Uterus (tissue), 3 donors: ENCODE measurements at regions not wholly inside any gene's neighbourhood (a gene's known extent, or its start where the extent isn't known, plus 50 kb on each side); places are given as distances from the start of the nearest gene placed in this dataset.

ENCODE experiments used
- DNase-seq, 2 donors: peaks; one replicate each; pipeline ENCODE4 v3.0.0-alpha.2; 2019 to 2020
- H3K27ac ChIP-seq, 2 donors: fragments of 200-600 bp; sonication (generic); 1 replicate in 1 of 2; 2 replicates in 1 of 2; pipeline ENCODE4 v1.5.1; 2016 to 2018
- H3K27me3 ChIP-seq, 2 donors: fragments of 200-600 bp; sonication (generic); one replicate each; pipeline ENCODE4 v1.5.1; 2018 to 2019; ENCODE audit warnings: control low read depth in 1 of 2
- H3K36me3 ChIP-seq, 2 donors: fragments of 200-600 bp; sonication (generic); one replicate each; pipeline ENCODE4 v1.5.1; 2019; ENCODE audit warnings: control low read depth in 1 of 2
- H3K4me1 ChIP-seq, 2 donors: fragments of 200-600 bp; sonication (generic); one replicate each; pipeline ENCODE4 v1.5.1; 2018 to 2019; ENCODE audit warnings: control low read depth in 1 of 2
- H3K4me3 ChIP-seq, 2 donors: fragments of 200-600 bp; sonication (generic); 1 replicate in 1 of 2; 2 replicates in 1 of 2; pipeline ENCODE4 v1.5.1; 2018 to 2019; ENCODE audit warnings: mild to moderate bottlenecking in 1 of 2
- H3K9me3 ChIP-seq, 2 donors: fragments of 200-600 bp; sonication (generic); one replicate each; pipeline ENCODE4 v1.5.1; 2019; ENCODE audit warnings: control low read depth in 1 of 2
- CTCF ChIP-seq, 4 experiments: fragments of 200-600 bp in 2 of 4; fragments of 450-650 bp in 2 of 4; sonication (generic) in 2 of 4; IDR thresholded peaks; one replicate each; pipeline ENCODE4 v1.5.1; 2016 to 2019; ENCODE audit warnings: antibody characterized with exemption in 4 of 4, mild to moderate bottlenecking in 2 of 4, moderate library complexity in 1 of 4
- POLR2A ChIP-seq, 2 donors: fragments of 450-650 bp; IDR thresholded peaks; one replicate each; pipeline ENCODE4 v1.6.1; 2016; ENCODE audit warnings: antibody characterized with exemption in 2 of 2, mild to moderate bottlenecking in 1 of 2, moderate library complexity in 1 of 2
- intact Hi-C: fragments of 100-400 bp; cut with DNase I; formaldehyde crosslinking; loops from one replicate; pipeline ENCODE4 v1.15.1; 2023; ENCODE audit warnings: low total_unique reads
- donor health status: DM: yes; HTN: yes; CAD: no.

- H3K4me1 ChIP-seq = peaks cover 0 to 5% of the 10 kb centered on the region in 2 donors
- H3K4me3 ChIP-seq = no peak overlapping the region
These were observed 118.2 kb upstream of the ADGRL2 start for GRCh38 chr1:81682490-81682889.

GRCh38 chr1:81681601-81682266 is 119.0 kb upstream of the ADGRL2 start:
- H3K4me3 ChIP-seq = no peak overlapping the region
- intact Hi-C loops = no loop called here
- no peak for TF ChIP-seq CTCF (IDR thresholded peaks at IDR 0.05)
- TF ChIP-seq POLR2A (IDR thresholded peaks at IDR 0.05) = no peak
- no peaks in the 10 kb centered on the region for H3K27me3 ChIP-seq
- H3K4me1 ChIP-seq = peaks cover 0 to 5% of the 10 kb centered on the region in 2 donors
- no peaks in the 10 kb centered on the region for H3K36me3 ChIP-seq
- no peak for DNase-seq
- H3K9me3 ChIP-seq = no peaks in the 10 kb centered on the region
- H3K27ac ChIP-seq = no peak overlapping the region

More at GRCh38 chr1:81682490-81682889, 118.2 kb upstream of the ADGRL2 start:
- no peaks in the 10 kb centered on the region for H3K36me3 ChIP-seq
- H3K9me3 ChIP-seq = no peaks in the 10 kb centered on the region
- H3K27ac ChIP-seq = no peak overlapping the region
- no peaks in the 10 kb centered on the region for H3K27me3 ChIP-seq
- intact Hi-C loops = no loop called here
- DNase-seq = no peak
- TF ChIP-seq POLR2A (IDR thresholded peaks at IDR 0.05) = no peak
- TF ChIP-seq CTCF (IDR thresholded peaks at IDR 0.05) = no peak

- DNase-seq = no peak
- intact Hi-C loops = no loop called here
- H3K36me3 ChIP-seq = no peaks in the 10 kb centered on the region
- no peaks in the 10 kb centered on the region for H3K27me3 ChIP-seq
- H3K27ac ChIP-seq = no peak overlapping the region
- peaks cover 0 to 5% of the 10 kb centered on the region in 2 donors for H3K4me1 ChIP-seq
- no peak overlapping the region for H3K4me3 ChIP-seq
- TF ChIP-seq POLR2A (IDR thresholded peaks at IDR 0.05) = no peak
- TF ChIP-seq CTCF (IDR thresholded peaks at IDR 0.05) = no peak
- H3K9me3 ChIP-seq = no peaks in the 10 kb centered on the region
These were observed 119.6 kb upstream of the ADGRL2 start for GRCh38 chr1:81681114-81681513.

- Histone ChIP-seq H3K4me1 (peaks cover 0 to 5% of the 10 kb centered on the region in 2 donors), H3K27ac (no peak overlapping the region), H3K27me3 (no peaks in the 10 kb centered on the region), H3K9me3 (no peaks in the 10 kb centered on the region), H3K36me3 (no peaks in the 10 kb centered on the region), H3K4me3 (no peak overlapping the region)
- intact Hi-C loops = no loop called here
- DNase-seq = no peak
- no peak for TF ChIP-seq POLR2A (IDR thresholded peaks at IDR 0.05)
- TF ChIP-seq CTCF (IDR thresholded peaks at IDR 0.05) = no peak
These were observed 120.8 kb upstream of the ADGRL2 start for GRCh38 chr1:81679942-81680341.

GRCh38 chr1:81678779-81679178 is 122.0 kb upstream of the ADGRL2 start:
- Histone ChIP-seq H3K4me3 (no peak overlapping the region), H3K27ac (peak overlapping the region in 1 of 2 donors; percentile 10), H3K9me3 (no peaks in the 10 kb centered on the region), H3K4me1 (peaks cover 0 to 5% of the 10 kb centered on the region in 2 donors), H3K36me3 (no peaks in the 10 kb centered on the region), H3K27me3 (no peaks in the 10 kb centered on the region)
- DNase-seq = no peak
- no peak for TF ChIP-seq CTCF (IDR thresholded peaks at IDR 0.05)
- TF ChIP-seq POLR2A (IDR thresholded peaks at IDR 0.05) = no peak
- intact Hi-C loops = no loop called here
